ES-I3 (cell line): ENCODE measurements at regions not wholly inside any gene's neighbourhood (a gene's known extent, or its start where the extent isn't known, plus 50 kb on each side); places are given as distances from the start of the nearest gene placed in this dataset.

Source experiments
- H3K36me3 ChIP-seq: 2 replicates; pipeline ENCODE4 v1.6.1; 2013; ENCODE audit warnings: mild to moderate bottlenecking, low read length, control low read depth, moderate library complexity; ENCODE audit not compliant: insufficient read depth
- H3K4me1 ChIP-seq: 2 replicates; pipeline ENCODE4 v1.6.1; 2013; ENCODE audit warnings: mild to moderate bottlenecking, control low read depth, low read length; ENCODE audit not compliant: insufficient read depth
- H3K9ac ChIP-seq: 2 replicates; pipeline ENCODE4 v1.6.1; 2013; ENCODE audit warnings: low read depth, mild to moderate bottlenecking, low read length, moderate library complexity
- H3K9me3 ChIP-seq: 2 replicates; pipeline ENCODE4 v1.6.1; 2013; ENCODE audit warnings: mild to moderate bottlenecking, low read length, moderate library complexity; ENCODE audit not compliant: control insufficient read depth, insufficient read depth

GRCh38 chr6:113476937-113477839, 380.0 kb upstream of the MARCKS start:
- no peak overlapping the region for H3K9ac ChIP-seq
- no peaks in the 10 kb centered on the region for H3K9me3 ChIP-seq
- H3K36me3 ChIP-seq, result no peaks in the 10 kb centered on the region
- H3K4me1 ChIP-seq, result no peaks in the 10 kb centered on the region

- Histone ChIP-seq H3K9ac (no peak overlapping the region), H3K9me3 (no peaks in the 10 kb centered on the region), H3K4me1 (no peaks in the 10 kb centered on the region), H3K36me3 (no peaks in the 10 kb centered on the region)
These were observed 376.5 kb upstream of the MARCKS start for GRCh38 chr6:113480616-113481015.

GRCh38 chr6:113481458-113481857, 375.7 kb upstream of the MARCKS start:
- Histone ChIP-seq H3K4me1 (no peaks in the 10 kb centered on the region), H3K9ac (no peak overlapping the region), H3K9me3 (no peaks in the 10 kb centered on the region), H3K36me3 (no peaks in the 10 kb centered on the region)

- no peaks in the 10 kb centered on the region for H3K36me3 ChIP-seq
- no peaks in the 10 kb centered on the region for H3K9me3 ChIP-seq
- H3K4me1 ChIP-seq, result no peaks in the 10 kb centered on the region
- H3K9ac ChIP-seq, result no peak overlapping the region
These were observed 375.2 kb upstream of the MARCKS start for GRCh38 chr6:113481910-113482309.

GRCh38 chr6:113482771-113483170, 374.4 kb upstream of the MARCKS start:
- no peaks in the 10 kb centered on the region for H3K4me1 ChIP-seq

GRCh38 chr6:113486199-113486598, 370.9 kb upstream of the MARCKS start:
- no peak overlapping the region for H3K9ac ChIP-seq

More at GRCh38 chr6:113482771-113483170, 374.4 kb upstream of the MARCKS start:
- H3K9ac ChIP-seq, result no peak overlapping the region
- H3K36me3 ChIP-seq, result no peaks in the 10 kb centered on the region
- no peaks in the 10 kb centered on the region for H3K9me3 ChIP-seq

GRCh38 chr6:113487489-113488058, 369.6 kb upstream of the MARCKS start:
- Histone ChIP-seq H3K9me3 (no peaks in the 10 kb centered on the region), H3K9ac (no peak overlapping the region), H3K36me3 (no peaks in the 10 kb centered on the region), H3K4me1 (no peaks in the 10 kb centered on the region)

More at GRCh38 chr6:113486199-113486598, 370.9 kb upstream of the MARCKS start:
- H3K9me3 ChIP-seq, result no peaks in the 10 kb centered on the region
- H3K4me1 ChIP-seq, result no peaks in the 10 kb centered on the region
- H3K36me3 ChIP-seq, result no peaks in the 10 kb centered on the region

GRCh38 chr6:113488061-113488460, 369.1 kb upstream of the MARCKS start:
- Histone ChIP-seq H3K4me1 (no peaks in the 10 kb centered on the region), H3K36me3 (no peaks in the 10 kb centered on the region), H3K9ac (no peak overlapping the region), H3K9me3 (no peaks in the 10 kb centered on the region)

GRCh38 chr6:113488812-113489685, 368.1 kb upstream of the MARCKS start:
- Histone ChIP-seq H3K9me3 (no peaks in the 10 kb centered on the region), H3K36me3 (no peaks in the 10 kb centered on the region), H3K4me1 (no peaks in the 10 kb centered on the region), H3K9ac (no peak overlapping the region)

GRCh38 chr6:113489952-113490746, 367.0 kb upstream of the MARCKS start:
- H3K9ac ChIP-seq, result no peak overlapping the region
- H3K36me3 ChIP-seq, result no peaks in the 10 kb centered on the region
- H3K4me1 ChIP-seq, result no peaks in the 10 kb centered on the region
- no peaks in the 10 kb centered on the region for H3K9me3 ChIP-seq

GRCh38 chr6:113491376-113491775, 365.8 kb upstream of the MARCKS start:
- no peaks in the 10 kb centered on the region for H3K36me3 ChIP-seq
- H3K9me3 ChIP-seq, result no peaks in the 10 kb centered on the region
- H3K9ac ChIP-seq, result no peak overlapping the region
- no peaks in the 10 kb centered on the region for H3K4me1 ChIP-seq

GRCh38 chr6:113493991-113494390, 363.2 kb upstream of the MARCKS start:
- Histone ChIP-seq H3K9ac (no peak overlapping the region), H3K36me3 (no peaks in the 10 kb centered on the region), H3K9me3 (no peaks in the 10 kb centered on the region), H3K4me1 (no peaks in the 10 kb centered on the region)

- no peaks in the 10 kb centered on the region for H3K9me3 ChIP-seq
- no peak overlapping the region for H3K9ac ChIP-seq
- no peaks in the 10 kb centered on the region for H3K4me1 ChIP-seq
- no peaks in the 10 kb centered on the region for H3K36me3 ChIP-seq
These were observed 361.6 kb upstream of the MARCKS start for GRCh38 chr6:113495521-113495920.

GRCh38 chr6:113496166-113496565, 361.0 kb upstream of the MARCKS start:
- Histone ChIP-seq H3K9ac (no peak overlapping the region), H3K4me1 (no peaks in the 10 kb centered on the region), H3K9me3 (no peaks in the 10 kb centered on the region), H3K36me3 (no peaks in the 10 kb centered on the region)
